ENCODE measurements at regions not wholly inside any gene's neighbourhood (a gene's known extent, or its start where the extent isn't known, plus 50 kb on each side); places are given as distances from the start of the nearest gene placed in this dataset.

- TF ChIP-seq, protein P1, sequence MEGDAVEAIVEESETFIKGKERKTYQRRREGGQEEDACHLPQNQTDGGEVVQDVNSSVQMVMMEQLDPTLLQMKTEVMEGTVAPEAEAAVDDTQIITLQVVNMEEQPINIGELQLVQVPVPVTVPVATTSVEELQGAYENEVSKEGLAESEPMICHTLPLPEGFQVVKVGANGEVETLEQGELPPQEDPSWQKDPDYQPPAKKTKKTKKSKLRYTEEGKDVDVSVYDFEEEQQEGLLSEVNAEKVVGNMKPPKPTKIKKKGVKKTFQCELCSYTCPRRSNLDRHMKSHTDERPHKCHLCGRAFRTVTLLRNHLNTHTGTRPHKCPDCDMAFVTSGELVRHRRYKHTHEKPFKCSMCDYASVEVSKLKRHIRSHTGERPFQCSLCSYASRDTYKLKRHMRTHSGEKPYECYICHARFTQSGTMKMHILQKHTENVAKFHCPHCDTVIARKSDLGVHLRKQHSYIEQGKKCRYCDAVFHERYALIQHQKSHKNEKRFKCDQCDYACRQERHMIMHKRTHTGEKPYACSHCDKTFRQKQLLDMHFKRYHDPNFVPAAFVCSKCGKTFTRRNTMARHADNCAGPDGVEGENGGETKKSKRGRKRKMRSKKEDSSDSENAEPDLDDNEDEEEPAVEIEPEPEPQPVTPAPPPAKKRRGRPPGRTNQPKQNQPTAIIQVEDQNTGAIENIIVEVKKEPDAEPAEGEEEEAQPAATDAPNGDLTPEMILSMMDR (IDR thresholded peaks at IDR 0.05), result no peak
Measured at GRCh38 chr6:134482593-134483270, 164.8 kb upstream of the SGK1 start.

DNA sequence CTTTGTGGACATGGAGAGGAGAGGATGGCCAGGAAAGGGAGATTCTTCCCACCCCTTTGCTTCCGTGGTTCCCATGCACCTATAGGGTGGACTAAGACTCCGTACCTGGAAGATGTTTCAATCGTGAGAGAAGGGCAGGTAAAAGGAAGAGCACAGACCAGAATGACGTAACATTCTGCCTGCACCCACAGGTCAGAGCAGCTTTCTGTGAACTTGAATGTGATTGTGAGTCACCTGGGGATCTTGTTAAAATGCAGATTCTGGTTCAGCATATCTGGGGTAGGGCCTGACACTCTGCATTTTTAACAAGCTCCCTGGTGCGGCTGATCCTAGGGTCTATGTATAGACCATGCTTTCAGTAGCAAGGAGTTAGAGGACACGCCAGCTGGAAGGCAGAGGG lies 164.1 kb upstream of the SGK1 start:
- TF ChIP-seq, protein P1 (IDR thresholded peaks at IDR 0.05), result no peak

- TF ChIP-seq, protein P1 (IDR thresholded peaks at IDR 0.05), result no peak
Measured at GRCh38 chr6:134480593-134480992, 162.7 kb upstream of the SGK1 start.

DNA sequence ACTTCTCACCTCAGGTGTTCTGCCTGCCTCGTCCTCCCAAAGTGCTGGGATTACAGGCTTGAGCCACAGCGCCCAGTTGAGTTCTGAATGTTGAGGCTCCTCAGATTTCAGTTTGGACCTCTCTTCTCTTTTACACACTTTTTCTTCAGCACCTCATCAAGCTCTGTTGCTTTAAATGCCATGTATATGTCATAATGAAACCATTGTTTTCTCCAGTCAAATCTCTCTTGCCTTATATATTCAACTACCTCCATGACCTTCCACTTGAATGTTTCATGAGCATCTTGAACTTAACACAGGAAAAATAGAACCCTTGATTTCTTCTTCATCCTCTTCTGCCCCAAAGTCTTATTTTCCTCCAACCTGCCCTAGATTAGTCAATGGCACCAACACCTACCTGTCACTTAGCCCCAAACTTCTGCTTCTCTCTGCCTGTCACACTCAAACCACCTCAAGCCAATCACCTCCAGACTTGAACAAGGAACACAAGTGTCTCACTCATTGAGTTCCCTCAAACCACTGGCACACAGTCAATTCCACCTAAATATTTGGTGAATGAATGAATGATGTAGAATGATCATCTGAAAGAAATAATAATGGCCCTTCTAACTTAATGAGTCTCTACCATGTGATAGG lies 161.0 kb upstream of the SGK1 start:
- TF ChIP-seq, protein P1 (IDR thresholded peaks at IDR 0.05), result no peak

- TF ChIP-seq, protein P1 (IDR thresholded peaks at IDR 0.05), result no peak
Measured at GRCh38 chr6:134477991-134478635, 160.2 kb upstream of the SGK1 start.

- TF ChIP-seq, protein P1 (IDR thresholded peaks at IDR 0.05), result no peak
Measured at GRCh38 chr6:134474955-134475354, 157.0 kb upstream of the SGK1 start.

- TF ChIP-seq, protein P1 (IDR thresholded peaks at IDR 0.05), result no peak
Measured at GRCh38 chr6:134472661-134473060, 154.7 kb upstream of the SGK1 start.

Data from LNCAP (cell line).